ENCODE measurements at regions not wholly inside any gene's neighbourhood (a gene's known extent, or its start where the extent isn't known, plus 50 kb on each side); places are given as distances from the start of the nearest gene placed in this dataset.

- Histone ChIP-seq H3K4me3 (ENCODE audit: low read depth, low read length) (no peak overlapping the region), H3K9me3 (ENCODE audit: control insufficient read depth, insufficient read depth, low read depth, low read length) (no peaks in the 10 kb centered on the region), H3K4me1 (ENCODE audit: control insufficient read depth, insufficient read depth, low read length) (peaks cover 4% of the 10 kb centered on the region; the same call in 1 of the 2 replicates), H3K27ac (ENCODE audit: extremely low read depth, low read depth, low read length) (no peak overlapping the region), H3K36me3 (ENCODE audit: control insufficient read depth in 2 of 2, insufficient read depth in 1 of 2, low read length in 2 of 2) (no peaks in the 10 kb centered on the region)
- ChIA-PET POLR2A (no interaction called here), CTCF (no interaction called here)
- TF ChIP-seq ZNF621 (tag by site-specific recombination; IDR thresholded peaks at IDR 0.05), result no peak
- no peak for TF ChIP-seq MZF1 (tag by site-specific recombination; IDR thresholded peaks at IDR 0.05; ENCODE audit: borderline replicate concordance)
- TF ChIP-seq ZNF433 (tag by site-specific recombination; IDR thresholded peaks at IDR 0.05; ENCODE audit: low read depth), result no peak
- no peak for TF ChIP-seq ZNF660 (tag by site-specific recombination; IDR thresholded peaks at IDR 0.05)
Observed at GRCh38 chr6:81832304-81832703, 79.8 kb upstream of the TENT5A start.

DNA sequence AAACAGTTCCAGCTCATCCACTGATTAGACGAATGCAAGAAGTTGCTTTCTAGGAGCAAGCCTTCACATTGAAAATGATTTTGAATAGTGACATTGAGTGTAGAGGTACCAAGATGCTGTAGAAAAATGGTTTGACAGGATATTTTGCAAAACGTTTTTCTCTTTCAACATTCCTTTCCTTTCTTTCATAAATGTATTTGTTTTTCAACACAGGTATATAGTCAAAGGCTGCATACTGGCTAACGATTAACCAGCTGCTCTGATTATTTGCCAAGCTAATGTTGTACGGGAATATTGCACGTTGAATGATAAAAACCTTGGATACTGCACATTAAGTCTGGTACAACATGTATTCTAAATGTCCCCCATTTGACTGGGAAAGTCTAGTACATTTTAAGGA, 78.8 kb upstream of the TENT5A start:
- ChIA-PET POLR2A (no interaction called here), CTCF (interaction anchor here (0.6 kb wide), 1 partner anchor 78 kb away, joined by 3 read pairs; no protein-coding TSS in a partner anchor)
- no peaks in the 10 kb centered on the region for H3K9me3 ChIP-seq (ENCODE audit: control insufficient read depth, insufficient read depth, low read depth, low read length)
- H3K4me3 ChIP-seq (ENCODE audit: low read depth, low read length), result no peak overlapping the region
- no peaks in the 10 kb centered on the region for H3K36me3 ChIP-seq (ENCODE audit: control insufficient read depth in 2 of 2, insufficient read depth in 1 of 2, low read length in 2 of 2)
- no peak overlapping the region for H3K27ac ChIP-seq (ENCODE audit: extremely low read depth, low read depth, low read length)
- H3K4me1 ChIP-seq (ENCODE audit: control insufficient read depth, insufficient read depth, low read length), result peaks cover 4% of the 10 kb centered on the region; the same call in 1 of the 2 replicates
- TF ChIP-seq ZFP37 (tag by site-specific recombination; IDR thresholded peaks at IDR 0.05) (no peak), ZBTB10 (tag by site-specific recombination; IDR thresholded peaks at IDR 0.05) (no peak), ZNF2 (tag by site-specific recombination; IDR thresholded peaks at IDR 0.05) (no peak), ZNF175 (tag by site-specific recombination; IDR thresholded peaks at IDR 0.05) (no peak), ZNF473 (tag by site-specific recombination; IDR thresholded peaks at IDR 0.05) (no peak), ZNF76 (tag by site-specific recombination; IDR thresholded peaks at IDR 0.05; ENCODE audit: borderline replicate concordance, low read depth) (no peak), ZNF211 (tag by site-specific recombination; IDR thresholded peaks at IDR 0.05; ENCODE audit: low read depth) (no peak), ZNF48 (tag by site-specific recombination; IDR thresholded peaks at IDR 0.05) (no peak), KLF8 (tag by site-specific recombination; IDR thresholded peaks at IDR 0.05) (no peak), ZBTB7A (tag by site-specific recombination; IDR thresholded peaks at IDR 0.05; ENCODE audit: low read depth) (no peak), FEZF1 (tag by site-specific recombination; IDR thresholded peaks at IDR 0.05) (no peak), HIC1 (tag by site-specific recombination; IDR thresholded peaks at IDR 0.05) (no peak), ZNF585B (tag by site-specific recombination; IDR thresholded peaks at IDR 0.05) (no peak), MZF1 (tag by site-specific recombination; IDR thresholded peaks at IDR 0.05; ENCODE audit: borderline replicate concordance) (no peak)
- TF ChIP-seq, protein P1, sequence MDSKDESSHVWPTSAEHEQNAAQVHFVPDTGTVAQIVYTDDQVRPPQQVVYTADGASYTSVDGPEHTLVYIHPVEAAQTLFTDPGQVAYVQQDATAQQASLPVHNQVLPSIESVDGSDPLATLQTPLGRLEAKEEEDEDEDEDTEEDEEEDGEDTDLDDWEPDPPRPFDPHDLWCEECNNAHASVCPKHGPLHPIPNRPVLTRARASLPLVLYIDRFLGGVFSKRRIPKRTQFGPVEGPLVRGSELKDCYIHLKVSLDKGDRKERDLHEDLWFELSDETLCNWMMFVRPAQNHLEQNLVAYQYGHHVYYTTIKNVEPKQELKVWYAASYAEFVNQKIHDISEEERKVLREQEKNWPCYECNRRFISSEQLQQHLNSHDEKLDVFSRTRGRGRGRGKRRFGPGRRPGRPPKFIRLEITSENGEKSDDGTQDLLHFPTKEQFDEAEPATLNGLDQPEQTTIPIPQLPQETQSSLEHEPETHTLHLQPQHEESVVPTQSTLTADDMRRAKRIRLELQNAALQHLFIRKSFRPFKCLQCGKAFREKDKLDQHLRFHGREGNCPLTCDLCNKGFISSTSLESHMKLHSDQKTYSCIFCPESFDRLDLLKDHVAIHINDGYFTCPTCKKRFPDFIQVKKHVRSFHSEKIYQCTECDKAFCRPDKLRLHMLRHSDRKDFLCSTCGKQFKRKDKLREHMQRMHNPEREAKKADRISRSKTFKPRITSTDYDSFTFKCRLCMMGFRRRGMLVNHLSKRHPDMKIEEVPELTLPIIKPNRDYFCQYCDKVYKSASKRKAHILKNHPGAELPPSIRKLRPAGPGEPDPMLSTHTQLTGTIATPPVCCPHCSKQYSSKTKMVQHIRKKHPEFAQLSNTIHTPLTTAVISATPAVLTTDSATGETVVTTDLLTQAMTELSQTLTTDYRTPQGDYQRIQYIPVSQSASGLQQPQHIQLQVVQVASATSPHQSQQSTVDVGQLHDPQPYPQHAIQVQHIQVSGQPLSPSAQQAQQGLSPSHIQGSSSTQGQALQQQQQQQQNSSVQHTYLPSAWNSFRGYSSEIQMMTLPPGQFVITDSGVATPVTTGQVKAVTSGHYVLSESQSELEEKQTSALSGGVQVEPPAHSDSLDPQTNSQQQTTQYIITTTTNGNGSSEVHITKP (tag by site-specific recombination; IDR thresholded peaks at IDR 0.05), result no peak
- TF ChIP-seq, protein P2, sequence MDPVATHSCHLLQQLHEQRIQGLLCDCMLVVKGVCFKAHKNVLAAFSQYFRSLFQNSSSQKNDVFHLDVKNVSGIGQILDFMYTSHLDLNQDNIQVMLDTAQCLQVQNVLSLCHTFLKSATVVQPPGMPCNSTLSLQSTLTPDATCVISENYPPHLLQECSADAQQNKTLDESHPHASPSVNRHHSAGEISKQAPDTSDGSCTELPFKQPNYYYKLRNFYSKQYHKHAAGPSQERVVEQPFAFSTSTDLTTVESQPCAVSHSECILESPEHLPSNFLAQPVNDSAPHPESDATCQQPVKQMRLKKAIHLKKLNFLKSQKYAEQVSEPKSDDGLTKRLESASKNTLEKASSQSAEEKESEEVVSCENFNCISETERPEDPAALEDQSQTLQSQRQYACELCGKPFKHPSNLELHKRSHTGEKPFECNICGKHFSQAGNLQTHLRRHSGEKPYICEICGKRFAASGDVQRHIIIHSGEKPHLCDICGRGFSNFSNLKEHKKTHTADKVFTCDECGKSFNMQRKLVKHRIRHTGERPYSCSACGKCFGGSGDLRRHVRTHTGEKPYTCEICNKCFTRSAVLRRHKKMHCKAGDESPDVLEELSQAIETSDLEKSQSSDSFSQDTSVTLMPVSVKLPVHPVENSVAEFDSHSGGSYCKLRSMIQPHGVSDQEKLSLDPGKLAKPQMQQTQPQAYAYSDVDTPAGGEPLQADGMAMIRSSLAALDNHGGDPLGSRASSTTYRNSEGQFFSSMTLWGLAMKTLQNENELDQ (tag by site-specific recombination; IDR thresholded peaks at IDR 0.05; ENCODE audit: low read depth), result no peak

All from HEK293 (cell line).